Mucosa of rectum (tissue), 2 donors: ENCODE measurements at regions not wholly inside any gene's neighbourhood (a gene's known extent, or its start where the extent isn't known, plus 50 kb on each side); places are given as distances from the start of the nearest gene placed in this dataset.

Source experiments
- H3K27ac ChIP-seq, 2 donors: one replicate each; pipeline ENCODE4 v1.7.0; 2013; ENCODE audit warnings: inconsistent platforms in 2 of 2, low read depth in 2 of 2, low read length in 2 of 2
- H3K27me3 ChIP-seq, 2 donors: one replicate each; pipeline ENCODE4 v1.7.0; 2013; ENCODE audit warnings: low read length in 2 of 2; ENCODE audit not compliant: control insufficient read depth in 2 of 2, insufficient read depth in 2 of 2
- H3K36me3 ChIP-seq, 2 donors: one replicate each; pipeline ENCODE4 v1.7.0; 2013; ENCODE audit warnings: low read length in 2 of 2; ENCODE audit not compliant: control insufficient read depth in 2 of 2, insufficient read depth in 2 of 2
- H3K4me1 ChIP-seq, 2 donors: one replicate each; pipeline ENCODE4 v1.7.0; 2013; ENCODE audit warnings: low read length in 2 of 2, mild to moderate bottlenecking in 1 of 2; ENCODE audit not compliant: control insufficient read depth in 2 of 2, insufficient read depth in 2 of 2
- H3K4me3 ChIP-seq, 2 donors: one replicate each; pipeline ENCODE4 v1.7.0; 2013; ENCODE audit warnings: low read length in 2 of 2
- H3K9ac ChIP-seq, 2 donors: one replicate each; pipeline ENCODE4 v1.7.0; 2013; ENCODE audit warnings: low read length in 2 of 2, low read depth in 1 of 2, mild to moderate bottlenecking in 1 of 2
- H3K9me3 ChIP-seq, 2 donors: one replicate each; pipeline ENCODE4 v1.7.0; 2013; ENCODE audit warnings: low read length in 2 of 2; ENCODE audit not compliant: control insufficient read depth in 2 of 2
- donor health status: healthy.
- donor health status: Normal muscosa, but diverticular disease.

GRCh38 chr13:72290962-72291681, 424.1 kb upstream of the DACH1 start:
- Histone ChIP-seq H3K27me3 (no peaks in the 10 kb centered on the region), H3K9ac (no peak overlapping the region), H3K4me1 (no peaks in the 10 kb centered on the region), H3K9me3 (no peaks in the 10 kb centered on the region), H3K4me3 (no peak overlapping the region), H3K27ac (no peak overlapping the region), H3K36me3 (no peaks in the 10 kb centered on the region)

- H3K4me3 ChIP-seq: no peak overlapping the region
- no peaks in the 10 kb centered on the region for H3K27me3 ChIP-seq
- H3K27ac ChIP-seq: no peak overlapping the region
- no peak overlapping the region for H3K9ac ChIP-seq
- H3K4me1 ChIP-seq: no peaks in the 10 kb centered on the region
- H3K36me3 ChIP-seq: no peaks in the 10 kb centered on the region
- no peaks in the 10 kb centered on the region for H3K9me3 ChIP-seq
These were observed 419.4 kb upstream of the DACH1 start for GRCh38 chr13:72286421-72286820.

DNA sequence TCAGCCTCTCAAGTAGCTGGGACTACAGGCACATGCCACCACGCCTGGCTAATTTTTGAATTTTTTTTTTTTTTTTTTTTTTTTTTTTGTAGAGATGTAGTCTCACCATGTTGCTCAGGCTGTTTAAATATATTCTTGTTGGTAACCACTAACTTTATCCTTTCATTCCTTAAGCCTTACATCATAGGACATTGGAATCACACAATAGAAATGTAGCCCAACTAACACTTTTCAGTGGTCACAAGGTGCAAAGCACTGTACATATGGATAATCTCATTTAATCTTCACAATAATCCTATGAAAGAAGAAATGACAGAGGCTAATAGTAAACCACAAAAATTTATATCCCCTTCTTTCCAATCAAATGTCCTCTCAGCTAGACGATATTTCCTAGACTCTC, 417.8 kb upstream of the DACH1 start:
- Histone ChIP-seq H3K27me3 (no peaks in the 10 kb centered on the region), H3K9me3 (no peaks in the 10 kb centered on the region), H3K9ac (no peak overlapping the region), H3K36me3 (no peaks in the 10 kb centered on the region), H3K4me3 (no peak overlapping the region), H3K27ac (no peak overlapping the region), H3K4me1 (no peaks in the 10 kb centered on the region)

- no peaks in the 10 kb centered on the region for H3K27me3 ChIP-seq
- no peak overlapping the region for H3K9ac ChIP-seq
- H3K27ac ChIP-seq: no peak overlapping the region
- no peaks in the 10 kb centered on the region for H3K9me3 ChIP-seq
- no peaks in the 10 kb centered on the region for H3K4me1 ChIP-seq
- H3K4me3 ChIP-seq: no peak overlapping the region
- no peaks in the 10 kb centered on the region for H3K36me3 ChIP-seq
These were observed 394.7 kb upstream of the DACH1 start for GRCh38 chr13:72261732-72262131.

DNA sequence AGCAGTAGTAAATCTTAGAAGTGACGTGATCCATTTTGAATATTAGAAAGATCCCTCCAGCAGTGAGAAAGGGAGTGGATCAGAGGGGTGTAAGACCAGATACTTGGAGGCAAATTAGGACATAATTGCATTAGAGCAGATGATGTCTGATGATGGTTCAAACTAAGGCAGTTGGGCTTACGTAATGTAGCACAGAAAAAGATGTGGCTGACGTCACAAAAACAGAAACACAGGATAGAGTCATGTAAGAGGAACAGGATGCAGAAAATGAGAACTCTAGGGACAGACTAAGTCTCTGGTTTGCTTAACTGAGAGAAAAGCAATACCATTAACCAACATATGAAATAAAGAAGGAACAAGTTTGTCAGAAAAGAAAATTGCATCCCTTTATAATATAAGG, 392.5 kb upstream of the DACH1 start:
- no peak overlapping the region for H3K27ac ChIP-seq
- no peaks in the 10 kb centered on the region for H3K27me3 ChIP-seq
- H3K36me3 ChIP-seq: no peaks in the 10 kb centered on the region
- no peaks in the 10 kb centered on the region for H3K9me3 ChIP-seq
- H3K9ac ChIP-seq: no peak overlapping the region
- no peaks in the 10 kb centered on the region for H3K4me1 ChIP-seq
- no peak overlapping the region for H3K4me3 ChIP-seq

- H3K4me3 ChIP-seq: no peak overlapping the region
- no peaks in the 10 kb centered on the region for H3K9me3 ChIP-seq
- H3K4me1 ChIP-seq: no peaks in the 10 kb centered on the region
These were observed 391.5 kb upstream of the DACH1 start for GRCh38 chr13:72258340-72258981.

DNA sequence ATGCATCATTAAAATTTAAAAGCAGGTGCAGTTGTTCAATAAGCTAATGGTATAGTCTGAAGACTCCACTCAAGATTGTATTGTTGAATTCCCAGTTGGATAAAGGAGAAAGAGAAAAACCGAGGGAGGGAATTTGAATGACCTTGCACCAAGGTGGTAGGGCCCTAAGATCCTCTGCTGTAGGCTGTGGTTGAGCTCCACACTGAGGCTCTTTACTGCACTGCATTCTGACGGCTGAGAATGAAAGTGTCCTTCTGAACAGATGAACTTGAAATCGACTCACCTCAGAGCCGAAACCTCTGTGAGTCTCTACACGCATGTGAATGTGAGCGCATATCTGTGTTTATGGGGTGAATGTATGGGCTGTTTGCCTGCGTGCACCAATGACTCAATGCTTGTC, 388.9 kb upstream of the DACH1 start:
- no peaks in the 10 kb centered on the region for H3K36me3 ChIP-seq
- H3K9me3 ChIP-seq: no peaks in the 10 kb centered on the region
- H3K4me1 ChIP-seq: no peaks in the 10 kb centered on the region
- H3K27me3 ChIP-seq: no peaks in the 10 kb centered on the region
- H3K4me3 ChIP-seq: no peak overlapping the region
- H3K27ac ChIP-seq: no peak overlapping the region
- no peak overlapping the region for H3K9ac ChIP-seq

More at GRCh38 chr13:72258340-72258981, 391.5 kb upstream of the DACH1 start:
- no peaks in the 10 kb centered on the region for H3K36me3 ChIP-seq
- no peak overlapping the region for H3K9ac ChIP-seq
- no peaks in the 10 kb centered on the region for H3K27me3 ChIP-seq
- H3K27ac ChIP-seq: no peak overlapping the region

DNA sequence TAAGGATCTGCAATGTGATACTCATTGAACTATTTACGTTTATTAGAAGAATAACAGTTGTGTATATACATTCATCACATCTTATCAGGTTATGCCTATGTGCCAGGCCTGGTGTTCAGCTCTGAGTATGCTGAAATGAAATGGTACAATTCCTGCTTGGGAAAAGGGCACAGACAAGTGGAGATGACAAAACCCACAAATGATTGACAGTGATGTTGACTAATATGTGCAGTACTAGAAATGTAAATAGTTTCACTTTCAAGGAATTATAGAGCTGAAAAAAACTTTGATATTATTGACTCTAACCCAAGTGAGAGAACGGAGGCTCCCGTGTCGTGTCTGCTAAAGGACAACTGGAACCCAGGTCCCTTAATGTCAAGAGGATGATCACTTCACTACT, 386.8 kb upstream of the DACH1 start:
- H3K9me3 ChIP-seq: no peaks in the 10 kb centered on the region

GRCh38 chr13:72246396-72246795, 379.4 kb upstream of the DACH1 start:
- H3K9me3 ChIP-seq: no peaks in the 10 kb centered on the region
- no peak overlapping the region for H3K4me3 ChIP-seq
- H3K4me1 ChIP-seq: no peaks in the 10 kb centered on the region
- H3K27ac ChIP-seq: no peak overlapping the region
- H3K9ac ChIP-seq: no peak overlapping the region
- no peaks in the 10 kb centered on the region for H3K27me3 ChIP-seq
- no peaks in the 10 kb centered on the region for H3K36me3 ChIP-seq

More for the DNA sequence above, 386.8 kb upstream of the DACH1 start:
- no peak overlapping the region for H3K27ac ChIP-seq
- H3K4me3 ChIP-seq: no peak overlapping the region
- H3K36me3 ChIP-seq: no peaks in the 10 kb centered on the region
- no peak overlapping the region for H3K9ac ChIP-seq
- H3K27me3 ChIP-seq: no peaks in the 10 kb centered on the region
- H3K4me1 ChIP-seq: no peaks in the 10 kb centered on the region

DNA sequence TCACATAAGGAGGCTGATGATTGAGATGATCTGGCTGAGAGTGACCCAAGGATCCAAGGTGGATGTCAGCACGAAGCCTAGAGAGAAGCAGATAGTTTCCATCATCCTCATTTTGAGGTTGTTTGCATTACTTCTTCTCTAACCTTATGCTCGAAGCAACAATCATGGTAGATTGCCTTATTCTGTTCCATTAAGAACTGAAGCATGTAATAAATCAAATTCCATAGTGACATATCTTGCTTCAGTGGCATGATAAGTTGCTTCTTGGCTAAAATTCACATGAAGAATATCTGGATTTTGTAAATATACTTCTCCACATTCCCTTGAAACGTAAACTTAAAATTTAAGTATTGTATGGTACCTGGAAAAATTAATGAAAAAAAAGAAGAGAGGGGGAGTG, 377.8 kb upstream of the DACH1 start:
- no peaks in the 10 kb centered on the region for H3K9me3 ChIP-seq
- no peaks in the 10 kb centered on the region for H3K36me3 ChIP-seq
- no peaks in the 10 kb centered on the region for H3K27me3 ChIP-seq
- no peak overlapping the region for H3K9ac ChIP-seq
- no peak overlapping the region for H3K4me3 ChIP-seq
- H3K4me1 ChIP-seq: no peaks in the 10 kb centered on the region
- H3K27ac ChIP-seq: no peak overlapping the region
